Suppressor macrophage (primary cell): ENCODE measurements at regions not wholly inside any gene's neighbourhood (a gene's known extent, or its start where the extent isn't known, plus 50 kb on each side); places are given as distances from the start of the nearest gene placed in this dataset.

Source experiments
- DNase-seq, 4 experiments: peaks; one replicate each; pipeline ENCODE4 v3.0.0-alpha.2; 2020 to 2022

DNA sequence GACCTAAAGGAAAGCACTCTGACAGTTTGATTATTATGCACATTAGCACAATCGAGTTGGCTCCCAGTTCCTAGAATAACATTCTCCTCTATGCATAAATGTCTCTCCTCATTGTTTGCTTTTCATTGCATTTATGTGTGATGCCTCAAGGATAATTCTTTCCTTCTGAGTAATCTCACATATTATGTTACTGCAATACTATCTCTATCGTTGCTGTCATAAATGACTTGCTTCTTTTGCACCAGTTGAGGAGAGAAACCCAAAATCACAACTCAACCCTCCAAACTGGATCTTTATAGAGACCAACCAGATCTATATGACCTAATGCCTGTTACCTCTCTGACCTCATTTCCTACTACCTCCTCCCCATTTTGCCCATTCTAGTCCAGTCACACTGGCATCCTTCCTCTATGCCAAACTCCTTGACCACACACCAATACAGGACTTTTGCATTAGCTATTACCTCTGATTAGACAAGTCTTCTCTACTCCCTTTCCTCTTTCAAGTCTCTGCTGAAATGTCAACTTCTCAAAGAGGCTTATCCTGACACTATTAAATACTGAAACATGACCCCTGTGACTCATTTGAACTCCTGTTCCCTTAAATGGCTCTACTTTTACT is 1026.0 kb downstream of the TUSC7 start:
- DNase-seq: no peak

DNA sequence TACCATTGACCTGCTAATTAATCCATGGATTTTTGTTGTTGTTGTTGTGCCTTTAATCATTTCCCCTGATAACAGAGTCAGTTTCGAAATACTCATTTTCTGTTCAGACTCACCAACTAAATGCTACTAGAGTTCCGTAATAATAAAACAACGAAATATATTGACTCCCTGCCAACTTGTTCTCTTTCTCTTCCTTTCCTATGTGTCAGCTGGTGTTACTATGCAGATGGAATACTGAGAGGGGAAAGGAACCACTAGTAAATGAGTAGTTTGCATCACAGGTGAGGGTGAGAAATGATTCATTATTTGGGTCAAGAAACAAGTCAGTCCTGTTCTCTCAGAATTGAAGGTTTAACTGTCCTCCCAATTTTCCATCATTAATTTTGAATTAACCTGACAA is 1027.3 kb downstream of the TUSC7 start:
- no peak for DNase-seq

DNA sequence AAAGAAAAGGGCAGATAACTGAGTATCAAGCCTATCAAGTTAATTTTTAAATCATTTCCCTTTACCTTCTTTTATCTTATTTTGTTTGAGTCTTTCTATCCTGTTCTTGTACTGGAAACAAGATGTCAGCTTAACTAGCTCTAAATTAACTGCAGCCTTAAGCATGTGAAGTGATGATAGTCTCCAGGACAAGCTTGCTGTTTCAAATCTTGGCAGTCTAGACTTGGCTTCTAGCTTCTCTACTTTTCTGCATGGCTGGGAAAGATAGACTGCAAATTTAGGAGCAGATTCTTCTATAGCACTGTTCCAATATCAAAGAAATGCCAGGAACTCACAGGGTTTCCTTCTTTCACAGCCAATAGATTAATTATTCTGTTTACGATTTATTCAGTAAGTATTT is 1034.4 kb downstream of the TUSC7 start:
- DNase-seq: no peak

DNA sequence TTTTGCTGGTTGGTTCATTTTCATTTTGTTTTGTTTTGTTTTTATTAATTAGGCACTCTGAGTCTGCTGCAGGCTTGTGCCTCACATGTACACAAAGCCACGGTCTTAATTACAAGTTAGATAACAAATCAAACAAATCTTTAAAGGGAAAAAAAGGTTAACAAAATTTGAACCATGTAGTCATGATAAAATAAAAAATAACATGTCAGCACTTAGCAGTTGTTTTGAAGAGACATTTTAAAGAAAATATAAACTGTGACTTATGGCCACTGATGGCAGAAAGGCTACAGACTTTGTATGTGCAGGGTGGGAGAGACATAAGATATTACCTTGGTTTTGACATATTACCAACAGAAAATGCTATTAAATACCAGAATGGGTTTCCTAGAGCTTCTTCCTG is 1035.4 kb downstream of the TUSC7 start:
- no peak for DNase-seq

GRCh38 chr3:117745516-117745915 is 1035.9 kb downstream of the TUSC7 start:
- DNase-seq: no peak

DNA sequence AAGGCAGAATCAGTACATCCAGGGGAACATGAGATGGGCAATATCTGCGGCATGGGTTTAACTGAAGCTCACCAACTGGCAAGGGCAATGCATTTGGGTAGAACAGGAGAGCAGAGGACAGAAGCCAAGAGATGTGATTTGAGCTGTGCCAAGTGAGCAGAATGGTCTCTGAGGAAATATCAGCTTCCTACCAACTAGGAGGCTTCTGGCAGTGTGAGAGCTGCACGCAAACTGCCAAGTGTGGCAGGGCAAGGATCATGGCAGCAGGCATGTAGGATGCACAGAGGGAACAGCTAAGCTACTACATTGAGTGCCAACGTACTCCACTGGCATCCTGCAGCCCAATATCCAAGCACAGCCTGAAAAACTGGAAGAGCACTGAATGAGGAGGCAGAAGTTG is 1036.5 kb downstream of the TUSC7 start:
- DNase-seq: no peak

- no peak for DNase-seq
These were observed 1038.6 kb downstream of the TUSC7 start for GRCh38 chr3:117748131-117748530.

DNA sequence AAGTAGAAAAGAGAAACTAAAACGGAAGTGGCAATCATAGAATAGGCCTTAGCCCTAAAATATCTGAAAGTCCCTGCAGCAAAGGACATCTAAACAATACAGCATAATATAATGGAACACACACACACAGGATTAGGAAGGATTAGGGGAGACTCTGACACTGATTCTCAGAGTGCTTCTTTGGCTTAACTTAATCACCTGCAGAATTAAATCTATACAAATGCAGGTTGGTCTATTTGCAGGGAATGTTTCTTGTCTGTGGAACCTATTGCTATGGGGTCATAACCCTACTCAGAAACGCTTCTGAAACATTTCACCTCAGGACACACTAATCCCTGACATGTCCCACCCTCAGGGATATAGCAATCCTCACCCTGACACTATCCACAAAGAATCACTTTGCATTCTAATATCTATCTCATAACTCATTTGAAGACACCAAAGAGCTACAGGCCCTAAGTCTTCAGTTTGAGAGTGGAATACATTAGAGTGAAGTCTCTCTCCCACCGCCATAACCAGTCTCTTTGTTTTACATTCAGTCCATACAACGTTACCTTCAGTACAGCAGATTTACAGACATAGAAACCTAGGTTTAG is 1041.2 kb downstream of the TUSC7 start:
- no peak for DNase-seq

GRCh38 chr3:117751651-117752050 is 1042.1 kb downstream of the TUSC7 start:
- no peak for DNase-seq

DNA sequence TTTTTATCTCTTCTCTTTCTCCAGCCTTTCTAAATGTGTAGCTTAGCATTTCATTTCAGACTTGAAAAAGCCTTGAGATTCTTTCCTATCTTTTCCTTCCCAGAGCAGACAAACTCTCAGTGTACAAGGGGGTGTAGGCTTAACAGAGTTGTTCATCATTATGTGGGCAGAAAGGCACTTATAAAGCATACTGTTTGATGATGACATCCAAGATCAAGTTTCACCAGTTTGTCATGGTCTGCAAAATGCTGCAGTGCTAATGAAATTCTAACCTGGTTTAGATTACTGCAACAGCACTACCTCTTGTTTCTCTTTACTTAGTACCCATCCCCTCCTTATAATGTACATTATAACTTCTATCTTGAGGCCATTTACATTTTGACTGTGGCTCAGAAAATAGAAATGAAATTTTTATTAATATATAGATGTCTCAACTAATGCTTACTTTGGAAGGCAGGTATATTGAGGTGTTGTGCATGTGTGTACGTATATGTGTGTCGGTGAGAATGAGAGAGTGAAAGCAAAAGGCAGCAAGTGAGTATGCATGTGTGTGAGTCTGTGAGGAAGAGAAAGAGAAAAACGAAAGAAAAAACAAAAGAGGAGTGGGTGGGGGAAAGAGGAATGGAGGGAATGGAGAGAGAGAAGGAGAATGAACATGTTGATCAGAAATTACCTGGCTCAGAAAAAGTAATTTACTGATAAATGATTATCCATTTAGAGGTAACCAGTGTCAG is 1043.6 kb downstream of the TUSC7 start:
- no peak for DNase-seq

GRCh38 chr3:117754058-117754457 is 1044.5 kb downstream of the TUSC7 start:
- DNase-seq: no peak

DNA sequence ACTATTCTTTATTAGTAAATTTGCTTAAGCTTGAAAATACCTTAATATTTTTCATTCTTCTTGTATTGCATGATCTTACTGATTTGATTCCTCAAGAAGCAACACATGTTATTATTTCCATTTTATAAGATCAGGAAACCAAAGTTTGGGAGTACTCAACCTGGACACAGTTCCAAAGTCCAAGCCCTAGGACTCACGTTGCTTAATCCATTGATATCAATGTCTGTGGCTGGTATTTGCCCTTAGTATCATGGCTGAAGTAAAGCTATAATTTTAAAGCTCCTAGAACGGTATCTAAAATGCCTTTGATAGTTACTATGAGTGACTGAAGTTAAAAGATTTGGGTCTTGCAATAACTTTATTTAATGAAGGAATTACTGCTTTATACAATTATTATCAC is 1045.3 kb downstream of the TUSC7 start:
- DNase-seq: no peak

DNA sequence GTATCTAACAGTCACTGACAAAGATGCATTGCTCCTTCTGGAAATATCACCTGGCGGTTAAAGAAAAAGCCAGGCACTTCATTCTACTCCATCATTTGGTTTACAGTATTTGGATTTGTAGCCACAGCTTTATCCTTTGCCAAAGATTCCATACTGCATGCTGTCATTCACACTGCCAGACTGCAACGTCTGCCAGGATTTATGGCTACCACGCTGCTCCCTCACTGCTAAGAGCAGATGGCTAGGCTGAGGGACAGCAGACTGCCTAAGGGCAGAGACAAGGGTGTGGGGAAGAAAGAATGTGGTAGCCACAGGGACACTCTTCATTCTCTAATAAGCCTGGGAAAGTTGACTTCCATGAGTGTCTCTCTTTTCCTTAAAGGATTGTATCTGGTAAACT is 1047.0 kb downstream of the TUSC7 start:
- no peak for DNase-seq

DNA sequence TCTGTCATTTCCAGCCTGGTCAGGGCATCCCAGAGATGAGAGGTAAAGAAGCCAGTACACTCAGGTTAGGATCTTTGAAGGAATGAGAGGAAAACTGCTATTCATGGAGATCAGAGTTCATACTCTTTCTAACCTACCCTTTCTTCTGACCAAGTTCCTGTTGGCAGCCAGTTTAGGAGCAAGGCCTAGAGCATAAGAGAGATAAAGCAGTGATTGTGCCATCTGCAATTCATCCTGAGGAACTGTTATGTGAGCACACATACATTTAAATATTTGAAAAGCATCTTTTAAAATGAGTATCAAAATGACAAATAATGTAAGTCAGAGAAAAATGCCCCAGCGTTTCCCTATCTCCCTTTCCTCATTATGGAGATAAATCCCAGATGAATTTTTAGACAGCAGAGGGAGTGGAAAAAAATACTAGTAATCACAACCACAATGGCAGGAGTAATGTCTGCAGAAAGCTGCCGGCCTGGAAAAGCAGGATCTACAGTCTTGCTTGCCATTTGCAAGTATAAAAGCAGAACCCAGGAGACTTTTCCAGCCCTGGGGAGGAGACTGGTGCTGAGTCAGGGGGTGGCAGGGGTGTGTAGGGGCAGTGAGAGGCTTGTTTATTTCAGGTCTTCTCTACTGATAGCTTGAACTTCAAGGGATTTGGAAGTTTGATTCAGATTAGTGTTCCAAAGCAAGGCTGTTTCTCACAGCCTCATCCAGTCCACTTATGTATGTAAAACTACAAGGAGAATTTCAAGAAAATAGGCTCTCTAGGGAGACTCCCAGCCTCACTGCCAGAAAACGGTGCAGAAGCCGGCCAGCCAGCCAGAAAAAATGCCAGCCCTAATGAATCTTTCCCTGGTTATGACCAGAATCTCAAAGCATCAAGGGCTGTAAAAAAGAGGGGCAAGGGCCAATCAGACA is 1052.4 kb downstream of the TUSC7 start:
- no peak for DNase-seq

DNA sequence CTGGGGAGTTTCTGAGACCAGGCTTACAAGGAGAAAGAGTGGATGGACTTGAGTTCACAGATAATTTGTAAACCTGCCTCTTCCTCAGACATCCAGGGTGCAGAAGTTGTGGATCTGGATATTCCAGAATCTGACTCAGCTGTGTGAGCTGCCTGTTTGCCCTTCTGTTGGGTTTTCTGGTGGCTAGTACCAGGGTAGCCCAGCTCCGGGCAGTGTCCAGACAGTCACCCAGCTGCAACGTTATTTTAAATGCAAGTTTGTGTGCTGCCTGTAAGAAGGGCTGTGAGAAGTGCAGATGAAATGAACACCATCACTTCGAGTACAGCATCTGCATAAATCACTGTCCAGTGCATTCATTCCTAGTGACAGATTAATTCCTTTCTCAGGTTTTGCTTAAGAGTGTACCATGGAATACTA is 1053.0 kb downstream of the TUSC7 start:
- DNase-seq: no peak

DNA sequence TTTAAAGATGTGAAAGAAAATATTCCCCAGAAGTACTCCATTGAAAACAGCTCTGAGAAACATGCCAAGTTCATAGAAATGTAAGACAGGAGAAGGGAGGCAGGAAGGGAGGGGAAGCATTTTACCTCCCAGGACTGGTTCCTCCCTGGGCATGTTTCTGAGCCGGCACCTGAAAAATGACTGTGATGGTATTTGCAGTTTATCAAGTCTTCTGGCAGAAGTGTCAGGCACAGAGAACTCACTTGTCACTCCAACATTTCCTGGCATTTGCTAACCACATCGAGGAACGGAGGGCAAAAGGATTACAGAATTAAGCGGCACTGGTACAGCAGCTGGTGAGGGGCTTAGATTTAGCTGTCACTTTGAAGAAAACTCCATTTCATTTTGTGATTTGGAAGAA is 1054.0 kb downstream of the TUSC7 start:
- no peak for DNase-seq

GRCh38 chr3:117768581-117768980 is 1059.0 kb downstream of the TUSC7 start:
- DNase-seq: no peak

DNA sequence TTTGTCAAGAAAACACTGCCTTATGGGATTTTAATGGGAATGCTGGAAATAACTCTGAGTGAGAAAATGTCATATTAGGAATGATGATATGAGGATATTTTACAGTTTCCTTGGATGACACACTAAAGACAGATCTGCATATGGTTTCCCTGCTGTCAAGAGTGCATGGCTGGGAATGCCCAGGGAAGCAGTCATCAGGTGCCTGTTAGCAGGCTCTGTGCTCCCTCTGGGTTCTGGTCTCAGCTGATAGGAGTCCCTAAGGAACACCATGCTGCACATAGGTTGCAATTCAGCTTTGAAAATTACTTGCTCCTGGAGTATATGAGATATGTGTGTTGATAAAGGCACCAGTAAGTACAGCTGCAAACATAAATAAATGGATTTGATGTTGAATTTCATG is 1064.6 kb downstream of the TUSC7 start:
- DNase-seq: no peak

DNA sequence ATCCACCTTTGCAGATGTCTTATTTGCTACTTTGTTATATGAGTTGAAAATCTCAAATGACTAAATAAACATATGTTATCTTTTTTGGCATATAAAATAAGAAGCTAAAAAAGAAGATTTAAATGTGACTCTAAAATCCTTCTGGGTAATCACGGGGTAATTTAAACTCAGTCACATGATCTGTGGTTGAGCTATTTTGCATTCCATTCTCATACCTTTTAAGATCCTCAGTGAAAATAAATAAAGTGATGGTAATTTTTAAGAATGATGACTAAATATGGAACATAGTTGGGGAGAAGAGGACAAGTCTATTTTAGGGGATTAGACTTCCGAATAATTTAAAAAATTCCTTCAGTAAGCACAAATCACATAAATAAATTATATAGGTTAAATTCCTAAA is 1076.8 kb downstream of the TUSC7 start:
- DNase-seq: no peak

- DNase-seq: no peak
These were observed 1078.5 kb downstream of the TUSC7 start for GRCh38 chr3:117788061-117788460.

GRCh38 chr3:117788506-117788905 is 1078.9 kb downstream of the TUSC7 start:
- no peak for DNase-seq

DNA sequence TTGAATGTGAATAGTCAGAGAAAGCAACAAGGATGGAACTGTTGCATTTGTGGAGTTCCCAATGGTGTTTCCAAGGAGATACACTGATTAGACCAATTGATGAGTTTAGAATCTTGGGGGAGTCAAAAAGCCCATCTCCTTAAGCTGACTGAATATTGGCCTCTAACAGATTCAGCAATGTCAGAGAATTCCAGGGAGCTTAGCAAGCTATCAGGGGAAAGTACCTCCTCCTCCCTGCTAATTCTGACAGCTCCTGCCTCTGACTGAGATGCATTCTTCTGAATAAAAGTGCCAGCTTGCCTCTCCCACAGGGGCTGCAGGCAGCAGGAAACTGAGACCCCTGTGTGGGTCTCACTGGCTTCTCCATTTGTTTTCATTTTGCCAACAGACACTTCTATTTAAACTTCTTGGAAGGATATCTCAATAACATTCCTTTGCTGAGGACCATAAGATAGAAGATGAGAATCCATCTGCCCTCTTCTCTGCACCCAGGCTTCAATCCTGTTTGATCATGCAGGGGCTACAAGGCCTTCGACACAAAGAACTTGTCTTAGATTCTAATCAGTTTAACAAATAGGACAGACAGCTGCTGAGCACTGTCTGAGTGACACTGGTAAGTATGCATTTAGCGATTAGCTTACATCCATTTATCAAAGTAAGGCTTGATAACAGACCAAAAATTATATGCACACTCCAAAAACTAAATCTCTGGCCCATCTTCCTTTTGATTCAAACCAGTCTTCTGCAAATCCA is 1080.8 kb downstream of the TUSC7 start:
- no peak for DNase-seq
